A549 (cell line): ENCODE measurements at regions not wholly inside any gene's neighbourhood (a gene's known extent, or its start where the extent isn't known, plus 50 kb on each side); places are given as distances from the start of the nearest gene placed in this dataset.

Experiments
- ATAC-seq, 2 experiments: fragments of 200-7000 bp in 1 of 2; fragments of >200 bp in 1 of 2; cut with Nextera tagmentation in 1 of 2; cut with Tn5 transposase in 1 of 2; 3 replicates each; pipeline versions ENCODE4 v1.8.0 to v1.9.1; 2018 to 2020; ENCODE audit warnings: mild to moderate bottlenecking in 1 of 2, moderate library complexity in 1 of 2
- CTCF ChIA-PET: fragments of 300-600 bp; sonication (Branson Sonifier 250); formaldehyde crosslinking; extraction: SDS; loops from one replicate; lab custom pipeline; 2021; ENCODE audit warnings: antibody characterized with exemption, inconsistent platforms; lab: Yijun Ruan, JAX
- POLR2A ChIA-PET: fragments of 350-600 bp; formaldehyde crosslinking; extraction: SDS; loops from one replicate; lab custom pipeline; 2021; ENCODE audit warnings: antibody characterized with exemption, inconsistent platforms; lab: Yijun Ruan, JAX
- DNase-seq, 2 experiments: peaks; one replicate each; pipeline versions ENCODE4 v3.0.0 to v3.0.0-alpha.2; 2011 to 2016; ENCODE audit warnings: low read depth in 1 of 2, low spot score in 1 of 2
- FAIRE-seq: peaks from 2 replicates; lab custom pipeline; 2011; peaks lifted over from hg19 to GRCh38; lab: Jason Lieb, UNC
- H3K27ac ChIP-seq, 2 experiments: fragments of >200 bp; sonication (Bioruptor Twin); formaldehyde crosslinking; 3 replicates each; pipeline ENCODE4 v1.5.1; 2016 to 2017
- H3K4me1 ChIP-seq: fragments of >200 bp; sonication (Bioruptor Twin); formaldehyde crosslinking; 3 replicates; pipeline ENCODE4 v1.6.1; 2016
- H3K4me2 ChIP-seq: fragments of >200 bp; sonication (Bioruptor Twin); formaldehyde crosslinking; 3 replicates; pipeline ENCODE4 v1.6.1; 2016
- H3K4me3 ChIP-seq: fragments of >200 bp; sonication (Bioruptor Twin); formaldehyde crosslinking; 3 replicates; pipeline ENCODE4 v1.5.1; 2016
- H3K9me3 ChIP-seq: fragments of >200 bp; sonication (Bioruptor Twin); formaldehyde crosslinking; 3 replicates; pipeline ENCODE4 v1.6.1; 2016
- BCL3 ChIP-seq: fragments of >200 bp; sonication (Bioruptor Twin); formaldehyde crosslinking; IDR thresholded peaks from 3 replicates; pipeline ENCODE4 v1.6.1; 2016
- CHD2 ChIP-seq: fragments of 150-350 bp; IDR thresholded peaks from 2 replicates; pipeline ENCODE4 v1.6.1; 2014; ENCODE audit warnings: low read length; ENCODE audit not compliant: partially characterized antibody
- FOSL2 ChIP-seq, 2 experiments: fragments of 450-650 bp in 1 of 2; fragments of >200 bp in 1 of 2; sonication (Bioruptor Twin) in 1 of 2; formaldehyde crosslinking; IDR thresholded peaks; 2 replicates each; pipeline versions ENCODE4 v1.5.0 to v1.6.1; 2016 to 2020; ENCODE audit warnings: mild to moderate bottlenecking in 1 of 2, moderate library complexity in 1 of 2
- HES2 ChIP-seq: fragments of >200 bp; sonication (Bioruptor Twin); formaldehyde crosslinking; IDR thresholded peaks from 2 replicates; pipeline ENCODE4 v1.6.1; 2016
- HOXB13 ChIP-seq: fragments of 250-450 bp; sonication (Bioruptor Pico); IDR thresholded peaks from 2 replicates; pipeline ENCODE4 v1.5.0; 2020; ENCODE audit warnings: low read depth, mild to moderate bottlenecking, moderate library complexity
- MAZ ChIP-seq: fragments of 150-350 bp; IDR thresholded peaks from 2 replicates; pipeline ENCODE4 v1.6.1; 2014; ENCODE audit warnings: antibody characterized with exemption, low read depth, low read length, borderline replicate concordance
- MYC ChIP-seq: IDR thresholded peaks from 2 replicates; pipeline ENCODE4 v1.6.1; 2012; ENCODE audit warnings: mild to moderate bottlenecking, inconsistent platforms, low read length, improper control_type of control experiment, borderline replicate concordance
- NR3C1 ChIP-seq: fragments of >200 bp; sonication (Bioruptor Twin); formaldehyde crosslinking; IDR thresholded peaks from 3 replicates; pipeline ENCODE4 v1.6.1; 2017
- PHF8 ChIP-seq: fragments of 200-600 bp; sonication (generic); IDR thresholded peaks from 2 replicates; pipeline ENCODE4 v1.6.1; 2016; ENCODE audit warnings: low read depth, mild to moderate bottlenecking, antibody characterized with exemption, moderate library complexity, borderline replicate concordance
- RARB ChIP-seq: fragments of 250-450 bp; sonication (Bioruptor Pico); IDR thresholded peaks from 2 replicates; pipeline ENCODE4 v1.8.0; 2021; ENCODE audit warnings: mild to moderate bottlenecking, moderate library complexity
- REST ChIP-seq: fragments of 200-600 bp; sonication (generic); IDR thresholded peaks from 2 replicates; pipeline ENCODE4 v1.6.1; 2016; ENCODE audit warnings: antibody characterized with exemption, mild to moderate bottlenecking, moderate library complexity
- TP53 ChIP-seq: fragments of 250-450 bp; sonication (Bioruptor Pico); IDR thresholded peaks from 2 replicates; pipeline ENCODE4 v1.5.0; 2021; ENCODE audit warnings: mild to moderate bottlenecking, moderate library complexity
- ZNF302 ChIP-seq: fragments of 250-450 bp; sonication (Bioruptor Pico); IDR thresholded peaks from 2 replicates; pipeline ENCODE4 v1.9.0; 2021; ENCODE audit warnings: inconsistent platforms, mild to moderate bottlenecking, moderate library complexity
- WGBS: methylation state at CpG from one replicate; pipeline ENCODE4 v1.1.6; 2017; ENCODE audit errors: missing lambda C conversion rate; 5-methylcytosine and 5-hydroxymethylcytosine counted together
- TF ChIP-seq, protein P1 (sequence below): fragments of 250-450 bp; sonication (Bioruptor Pico); IDR thresholded peaks from 2 replicates; pipeline ENCODE4 v1.5.0; 2021; ENCODE audit warnings: mild to moderate bottlenecking, moderate library complexity, borderline replicate concordance

DNA sequence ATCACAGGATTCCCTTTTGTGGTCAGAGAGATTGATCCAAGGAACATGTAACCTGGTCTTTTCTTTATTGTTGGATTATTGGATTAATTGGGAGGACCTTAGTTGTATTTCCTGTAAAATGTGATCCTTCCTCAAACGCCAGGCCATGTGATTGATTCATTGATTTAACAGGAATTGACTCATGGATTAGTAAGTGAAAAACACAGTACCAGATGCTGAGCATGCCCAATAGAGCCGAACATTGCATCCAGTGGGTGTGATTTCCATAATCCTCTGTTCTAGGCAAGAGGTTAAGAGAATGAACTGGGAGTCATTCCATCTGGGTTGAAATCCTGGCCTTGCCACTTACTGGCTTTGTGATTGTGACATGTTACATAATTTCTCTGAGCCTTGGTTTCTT is 522.3 kb downstream of the MAT2B start:
- CTCF ChIA-PET = no interaction called here
- FAIRE-seq (no peak), ATAC-seq (no peak)

DNA sequence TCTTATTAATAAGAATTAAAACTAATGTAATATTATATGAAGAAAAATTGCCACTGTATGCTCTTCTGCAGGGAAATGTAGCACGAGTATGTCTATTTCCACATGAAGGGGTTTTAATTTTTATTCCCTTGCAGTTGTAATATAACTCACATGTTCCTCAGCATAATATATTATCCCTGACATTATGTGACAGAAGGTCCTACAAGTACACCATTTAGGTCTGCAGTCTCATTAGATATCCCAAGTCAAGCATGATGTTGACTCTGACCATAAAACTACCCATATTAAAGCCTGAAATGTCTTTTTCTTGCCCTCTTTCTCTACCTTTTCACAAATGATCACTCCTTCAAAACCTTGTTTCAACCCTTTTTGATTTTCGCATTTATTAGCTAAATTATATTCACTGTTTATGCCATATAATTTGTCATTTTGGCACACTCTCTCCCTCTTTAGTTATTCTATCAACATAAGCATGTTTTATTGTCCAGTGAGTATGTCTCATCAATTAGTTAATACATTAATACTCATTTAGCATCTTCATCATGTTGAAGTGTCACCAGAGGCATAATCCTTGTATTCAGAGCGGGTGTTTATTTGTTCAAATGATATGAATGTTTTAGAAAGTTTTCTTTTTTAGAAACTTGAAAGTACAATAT is 532.8 kb downstream of the MAT2B start:
- no peak for ATAC-seq
- WGBS = under 1% methylated on average over 3 of the region's 3 CpGs
- no peaks in the 10 kb centered on the region for H3K4me1 ChIP-seq
- H3K9me3 ChIP-seq = no peaks in the 10 kb centered on the region
- H3K4me2 ChIP-seq = no peak overlapping the region
- CTCF ChIA-PET = interaction anchor here (0.9 kb wide), 1 partner anchor 466 kb away, joined by 3 read pairs; no protein-coding TSS in a partner anchor
- no peak overlapping the region for H3K4me3 ChIP-seq
- H3K27ac ChIP-seq = no peak overlapping the region
- TF ChIP-seq RARB (CRISPR knock-in tag) (no peak), HES2 (no peak), REST (no peak), MAZ (no peak), CHD2 (no peak), TP53 (CRISPR knock-in tag) (no peak)
- TF ChIP-seq, protein P1, sequence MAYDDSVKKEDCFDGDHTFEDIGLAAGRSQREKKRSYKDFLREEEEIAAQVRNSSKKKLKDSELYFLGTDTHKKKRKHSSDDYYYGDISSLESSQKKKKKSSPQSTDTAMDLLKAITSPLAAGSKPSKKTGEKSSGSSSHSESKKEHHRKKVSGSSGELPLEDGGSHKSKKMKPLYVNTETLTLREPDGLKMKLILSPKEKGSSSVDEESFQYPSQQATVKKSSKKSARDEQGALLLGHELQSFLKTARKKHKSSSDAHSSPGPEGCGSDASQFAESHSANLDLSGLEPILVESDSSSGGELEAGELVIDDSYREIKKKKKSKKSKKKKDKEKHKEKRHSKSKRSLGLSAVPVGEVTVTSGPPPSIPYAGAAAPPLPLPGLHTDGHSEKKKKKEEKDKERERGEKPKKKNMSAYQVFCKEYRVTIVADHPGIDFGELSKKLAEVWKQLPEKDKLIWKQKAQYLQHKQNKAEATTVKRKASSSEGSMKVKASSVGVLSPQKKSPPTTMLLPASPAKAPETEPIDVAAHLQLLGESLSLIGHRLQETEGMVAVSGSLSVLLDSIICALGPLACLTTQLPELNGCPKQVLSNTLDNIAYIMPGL = no peak
- POLR2A ChIA-PET = no interaction called here
- no peak for DNase-seq
- no peak for FAIRE-seq

More for the DNA sequence above, 522.3 kb downstream of the MAT2B start:
- Histone ChIP-seq H3K4me1 (no peaks in the 10 kb centered on the region), H3K4me3 (no peak overlapping the region), H3K9me3 (no peaks in the 10 kb centered on the region), H3K27ac (no peak overlapping the region), H3K4me2 (no peak overlapping the region)
- TF ChIP-seq FOSL2 (IDR thresholded peaks at IDR 0.05) = no peak
- TF ChIP-seq FOSL2 (CRISPR knock-in tag; IDR thresholded peaks at IDR 0.05) = no peak
- TF ChIP-seq PHF8 = no peak
- no peak for TF ChIP-seq MYC
- no peak for TF ChIP-seq NR3C1
- no peak for TF ChIP-seq REST
- TF ChIP-seq ZNF302 (CRISPR knock-in tag) = no peak
- TF ChIP-seq BCL3 = no peak
- no peak for TF ChIP-seq HOXB13 (CRISPR knock-in tag)
- POLR2A ChIA-PET = no interaction called here
- DNase-seq = no peak
- WGBS = 5% methylated on average over 2 of the region's 2 CpGs
